Thyroid gland (tissue), 4 donors: ENCODE measurements at regions not wholly inside any gene's neighbourhood (a gene's known extent, or its start where the extent isn't known, plus 50 kb on each side); places are given as distances from the start of the nearest gene placed in this dataset.
"Not testable (repeated sequence)": the region's sequence is repeated elsewhere in the genome, so short reads cannot be mapped to it uniquely, and the experiment has no call there.

Experiments used
- DNase-seq, 2 donors: peaks; one replicate each; pipeline ENCODE4 v3.0.0-alpha.2; 2019
- H3K27ac ChIP-seq, 3 donors: fragments of 200-600 bp; sonication (generic); 1 replicate in 2 of 3; 2 replicates in 1 of 3; pipeline ENCODE4 v1.5.1; 2016 to 2019; ENCODE audit warnings: mild to moderate bottlenecking in 1 of 3, moderate library complexity in 1 of 3
- H3K27me3 ChIP-seq: fragments of 200-600 bp; sonication (generic); one replicate; pipeline ENCODE4 v1.5.1; 2019
- H3K36me3 ChIP-seq, 2 donors: fragments of 200-600 bp; sonication (generic); one replicate each; pipeline ENCODE4 v1.5.1; 2016 to 2019
- H3K4me1 ChIP-seq, 2 donors: fragments of 200-600 bp; sonication (generic); one replicate each; pipeline ENCODE4 v1.5.1; 2017 to 2019
- H3K4me3 ChIP-seq, 3 donors: fragments of 200-600 bp; sonication (generic); replicated peaks in 1 of 3; 1 replicate in 2 of 3; 2 replicates in 1 of 3; pipeline ENCODE4 v1.5.1; 2016; ENCODE audit warnings: mild to moderate bottlenecking in 1 of 3
- H3K9me3 ChIP-seq: fragments of 200-600 bp; sonication (generic); one replicate; pipeline ENCODE4 v1.5.1; 2017
- CTCF ChIP-seq, 6 experiments: fragments of 200-600 bp in 3 of 6; fragments of 450-650 bp in 3 of 6; sonication (generic) in 3 of 6; IDR thresholded peaks; one replicate each; pipeline ENCODE4 v1.5.1; 2016 to 2019; ENCODE audit warnings: antibody characterized with exemption in 6 of 6, mild to moderate bottlenecking in 2 of 6, inconsistent platforms in 1 of 6, moderate library complexity in 1 of 6
- POLR2A ChIP-seq, 2 donors: fragments of 450-650 bp; IDR thresholded peaks; one replicate each; pipeline ENCODE4 v1.6.1; 2017; ENCODE audit warnings: antibody characterized with exemption in 2 of 2, mild to moderate bottlenecking in 2 of 2, moderate library complexity in 1 of 2
- WGBS, 2 donors: methylation state at CpG; one replicate each; pipeline ENCODE4 v1.1.5; 2017; 5-methylcytosine and 5-hydroxymethylcytosine counted together
- intact Hi-C: fragments of 100-400 bp; cut with DNase I; formaldehyde crosslinking; loops from one replicate; pipeline ENCODE4 v1.15.1; 2023

GRCh38 chr6:80579391-80580023 is 473.0 kb downstream of the BCKDHB start:
- H3K27ac ChIP-seq: no peak overlapping the region
- H3K9me3 ChIP-seq: no peaks in the 10 kb centered on the region
- no peak for TF ChIP-seq POLR2A (IDR thresholded peaks at IDR 0.05)
- no peak for TF ChIP-seq CTCF (IDR thresholded peaks at IDR 0.05)
- no peaks in the 10 kb centered on the region for H3K36me3 ChIP-seq
- intact Hi-C loops: no loop called here
- DNase-seq: no peak
- 84 to 87% methylated on average over 2 of the region's 2 CpGs for WGBS, 2 donors
- no peaks in the 10 kb centered on the region for H3K4me1 ChIP-seq
- H3K27me3 ChIP-seq: no peaks in the 10 kb centered on the region
- H3K4me3 ChIP-seq: no peak overlapping the region

- intact Hi-C loops, H3K27me3 ChIP-seq, H3K27ac ChIP-seq, H3K36me3 ChIP-seq, DNase-seq, H3K4me1 ChIP-seq, H3K4me3 ChIP-seq, H3K9me3 ChIP-seq: not testable (repeated sequence)
- 72 to 79% methylated on average over 11 to 15 of the region's 15 CpGs for WGBS, 2 donors
Measured at GRCh38 chr6:80573320-80573719, 466.8 kb downstream of the BCKDHB start.

- DNase-seq: no peak
- intact Hi-C loops: no loop called here
- Histone ChIP-seq H3K4me1 (no peaks in the 10 kb centered on the region), H3K9me3 (no peaks in the 10 kb centered on the region), H3K27me3 (no peaks in the 10 kb centered on the region), H3K36me3 (no peaks in the 10 kb centered on the region), H3K4me3 (no peak overlapping the region), H3K27ac (no peak overlapping the region)
- 88 to 100% methylated on average over 1 of the region's 1 CpG for WGBS, 2 donors
- no peak for TF ChIP-seq CTCF (IDR thresholded peaks at IDR 0.05)
- TF ChIP-seq POLR2A (IDR thresholded peaks at IDR 0.05): no peak
Measured at GRCh38 chr6:80566361-80566760, 459.9 kb downstream of the BCKDHB start.

- intact Hi-C loops: no loop called here
- Histone ChIP-seq H3K4me3 (no peak overlapping the region), H3K4me1 (no peaks in the 10 kb centered on the region), H3K9me3 (no peaks in the 10 kb centered on the region), H3K27ac (no peak overlapping the region), H3K27me3 (no peaks in the 10 kb centered on the region), H3K36me3 (no peaks in the 10 kb centered on the region)
- TF ChIP-seq POLR2A (IDR thresholded peaks at IDR 0.05): no peak
- WGBS, 2 donors: 78 to 83% methylated on average over 5 of the region's 5 CpGs
- DNase-seq: no peak
Measured at GRCh38 chr6:80553071-80553740, 446.7 kb downstream of the BCKDHB start.

- Histone ChIP-seq H3K4me3 (no peak overlapping the region), H3K36me3 (no peaks in the 10 kb centered on the region), H3K27me3 (no peaks in the 10 kb centered on the region), H3K4me1 (no peaks in the 10 kb centered on the region), H3K9me3 (no peaks in the 10 kb centered on the region), H3K27ac (no peak overlapping the region)
- TF ChIP-seq POLR2A (IDR thresholded peaks at IDR 0.05) (no peak), CTCF (IDR thresholded peaks at IDR 0.05) (no peak)
- intact Hi-C loops: no loop called here
- WGBS, 2 donors: 90 to 91% methylated on average over 4 of the region's 4 CpGs
- no peak for DNase-seq
Measured at GRCh38 chr6:80550748-80551147, 444.3 kb downstream of the BCKDHB start.

GRCh38 chr6:80550281-80550680 is 443.8 kb downstream of the BCKDHB start:
- no peak overlapping the region for H3K4me3 ChIP-seq
- H3K9me3 ChIP-seq: no peaks in the 10 kb centered on the region
- no peaks in the 10 kb centered on the region for H3K27me3 ChIP-seq
- TF ChIP-seq CTCF (IDR thresholded peaks at IDR 0.05) (no peak), POLR2A (IDR thresholded peaks at IDR 0.05) (no peak)
- 58 to 64% methylated on average over 2 of the region's 2 CpGs for WGBS, 2 donors
- DNase-seq: no peak
- intact Hi-C loops: no loop called here
- H3K4me1 ChIP-seq: no peaks in the 10 kb centered on the region
- H3K27ac ChIP-seq: no peak overlapping the region
- H3K36me3 ChIP-seq: no peaks in the 10 kb centered on the region
